ENCODE measurements at regions not wholly inside any gene's neighbourhood (a gene's known extent, or its start where the extent isn't known, plus 50 kb on each side); places are given as distances from the start of the nearest gene placed in this dataset.

GRCh38 chr21:38182370-38182985 lies 74.3 kb upstream of the KCNJ15 start:
- no peak for DNase-seq (ENCODE audit: low read depth in 4 of 4, low spot score in 2 of 4)

GRCh38 chr21:38183961-38184360 lies 72.8 kb upstream of the KCNJ15 start:
- no peak for DNase-seq (ENCODE audit: low read depth in 4 of 4, low spot score in 2 of 4)

DNA sequence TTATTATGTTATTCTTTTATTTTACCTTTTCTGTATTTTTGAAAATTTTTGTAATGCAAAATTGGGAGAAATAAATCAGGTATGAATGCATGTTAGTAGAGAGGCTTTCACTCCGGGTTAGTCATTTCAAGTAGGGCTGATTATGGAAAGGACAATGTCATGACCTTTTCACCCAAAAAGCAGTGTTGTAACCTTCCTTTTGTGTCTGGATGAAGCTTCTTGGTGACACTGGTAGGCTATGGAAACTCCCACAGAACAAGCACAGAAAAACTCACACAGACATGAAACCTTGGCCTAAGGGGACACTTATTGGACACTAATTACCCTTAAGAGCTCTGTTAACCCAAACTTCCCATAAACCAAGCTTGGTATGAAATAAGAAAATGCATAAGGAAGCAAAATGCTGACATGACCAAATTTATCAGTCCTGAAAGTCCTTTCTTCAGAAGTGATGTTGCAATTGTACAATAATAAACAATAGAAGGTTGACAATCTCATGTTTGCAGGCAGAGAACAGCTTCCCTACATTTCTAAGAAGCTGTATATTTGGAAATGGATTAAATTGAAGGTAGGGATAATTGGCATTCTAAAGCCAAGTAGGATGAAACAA lies 70.0 kb upstream of the KCNJ15 start:
- no peak for DNase-seq (ENCODE audit: low read depth in 4 of 4, low spot score in 2 of 4)

GRCh38 chr21:38188037-38188436 lies 68.8 kb upstream of the KCNJ15 start:
- DNase-seq (ENCODE audit: low read depth in 4 of 4, low spot score in 2 of 4): no peak

- no peak for DNase-seq (ENCODE audit: low read depth in 4 of 4, low spot score in 2 of 4)
Measured at GRCh38 chr21:38196036-38196435, 60.8 kb upstream of the KCNJ15 start.

GRCh38 chr21:38202811-38203210 lies 54.0 kb upstream of the KCNJ15 start:
- DNase-seq (ENCODE audit: low read depth in 4 of 4, low spot score in 2 of 4): no peak

DNA sequence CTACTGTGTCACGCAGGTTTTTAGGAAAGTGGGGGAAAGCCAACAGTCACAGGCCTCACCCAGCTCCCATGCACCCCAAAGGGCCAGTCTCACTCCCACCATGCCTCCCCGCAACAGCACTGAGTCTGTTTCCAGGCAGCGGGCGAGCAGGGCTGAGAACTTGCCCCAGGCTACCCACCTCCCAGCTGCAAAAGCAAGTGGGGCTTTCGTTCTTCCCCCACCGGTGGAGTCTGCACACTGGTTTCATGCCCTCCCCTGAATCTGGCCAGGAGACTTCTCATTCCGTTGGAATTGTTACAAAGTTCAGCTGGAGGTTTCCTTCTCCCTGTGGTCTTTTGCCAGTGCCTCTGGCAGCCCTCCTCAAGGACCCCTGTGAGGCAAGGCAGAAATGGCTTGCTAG lies 53.6 kb upstream of the KCNJ15 start:
- DNase-seq (ENCODE audit: low read depth in 4 of 4, low spot score in 2 of 4): no peak

GRCh38 chr21:38205940-38206339 lies 50.9 kb upstream of the KCNJ15 start:
- DNase-seq (ENCODE audit: low read depth in 4 of 4, low spot score in 2 of 4): no peak

DNA sequence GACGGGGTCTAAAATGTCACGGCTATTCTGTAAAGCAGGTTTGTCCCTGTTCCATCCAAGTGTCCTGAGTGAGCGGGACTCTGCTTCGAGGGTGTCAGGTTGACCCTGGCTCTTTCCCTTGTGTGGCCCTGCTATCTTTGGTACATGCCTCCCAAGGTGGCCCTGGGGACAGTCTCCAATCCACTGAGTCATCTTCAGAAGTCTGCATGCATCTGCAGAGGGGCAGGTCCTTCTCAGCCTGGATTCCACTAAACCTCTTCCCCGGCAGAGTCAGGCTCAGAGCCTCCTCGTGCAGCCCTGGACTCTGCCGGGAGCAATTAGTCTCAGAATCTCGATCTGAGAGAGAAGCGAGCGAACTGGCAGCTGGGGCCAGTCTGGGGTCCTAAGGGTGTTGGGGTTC lies 50.1 kb upstream of the KCNJ15 start:
- no peak for DNase-seq (ENCODE audit: low read depth in 4 of 4, low spot score in 2 of 4)

All from left renal cortex interstitium (tissue), 4 donors.